ENCODE measurements at regions not wholly inside any gene's neighbourhood (a gene's known extent, or its start where the extent isn't known, plus 50 kb on each side); places are given as distances from the start of the nearest gene placed in this dataset.
A peak's percentile ranks its signal among the peaks of the same experiment; 100 is the strongest.

GRCh38 chr10:130792096-130792845, 519.2 kb downstream of the TCERG1L start:
- H3K18ac ChIP-seq (ENCODE audit: low read depth, low read length) = no peak overlapping the region
- H3K27me3 ChIP-seq (ENCODE audit: control insufficient read depth, insufficient read depth, low read length) = no peaks in the 10 kb centered on the region
- no peak overlapping the region for H2AK5ac ChIP-seq (ENCODE audit: low read depth, low read length)
- no TSS peak for BruUV-seq (replicated peaks)
- no peak overlapping the region for H2BK20ac ChIP-seq (ENCODE audit: low read depth, low read length)
- POLR2A ChIA-PET (ENCODE audit: unreplicated experiment) = no interaction called here
- H2AFZ ChIP-seq (replicated peaks; ENCODE audit: low read length, poor library complexity) = peak overlapping the region; percentile 11
- CTCF ChIA-PET = no interaction called here
- no peak overlapping the region for H2BK5ac ChIP-seq (ENCODE audit: low read depth, low read length, poor library complexity, severe bottlenecking)
- H4K91ac ChIP-seq (ENCODE audit: insufficient read depth, low read depth, low read length) = no peak overlapping the region
- no peak overlapping the region for H3K4ac ChIP-seq (ENCODE audit: low read depth, low read length)
- ATAC-seq (ENCODE audit: low read depth) (no peak), DNase-seq (no peak)
- in situ Hi-C loops (cut with MboI; ENCODE audit: low sequenced_read_pairs) = no loop called here
- dilution Hi-C loops (cut with HindIII; ENCODE audit: low sequenced_read_pairs, unreplicated experiment) = no loop called here
- H3K4me2 ChIP-seq (ENCODE audit: low read depth, low read length) = no peak overlapping the region
- H3K23ac ChIP-seq (ENCODE audit: low read depth, low read length) = no peak overlapping the region
- no peak overlapping the region for H3K56ac ChIP-seq (ENCODE audit: extremely low read depth, insufficient read depth, low read length)
- no peaks in the 10 kb centered on the region for H3K9me1 ChIP-seq (ENCODE audit: insufficient read depth, low read length)
- H4K8ac ChIP-seq (ENCODE audit: low read depth in 2 of 2, low read length in 2 of 2) = no peak overlapping the region
- no peak overlapping the region for H2BK15ac ChIP-seq (ENCODE audit: low read depth, low read length)
- H3K14ac ChIP-seq (replicated peaks; ENCODE audit: low read depth, low read length) = no peak overlapping the region
- H3K4me3 ChIP-seq (ENCODE audit: insufficient read depth, low read depth, low read length) = no peak overlapping the region
- H3K27ac ChIP-seq (ENCODE audit: insufficient read depth, low read length) = no peak overlapping the region
- no peaks in the 10 kb centered on the region for H3K36me3 ChIP-seq (ENCODE audit: control insufficient read depth, insufficient read depth, low read length)
- TF ChIP-seq RFX5 (IDR thresholded peaks at IDR 0.05; ENCODE audit: low read depth, low read length) (no peak), POLR2A (IDR thresholded peaks at IDR 0.05; ENCODE audit: low read depth, low read length) (no peak), CHD1 (IDR thresholded peaks at IDR 0.05; ENCODE audit: low read depth, low read length) (no peak), RAD21 (IDR thresholded peaks at IDR 0.05; ENCODE audit: low read length) (no peak), NFE2L2 (IDR thresholded peaks at IDR 0.05; ENCODE audit: low read depth, low read length) (no peak), FOS (IDR thresholded peaks at IDR 0.05; ENCODE audit: low read depth, low read length) (no peak), CEBPB (IDR thresholded peaks at IDR 0.05; ENCODE audit: low read depth, low read length) (no peak), RCOR1 (IDR thresholded peaks at IDR 0.05; ENCODE audit: insufficient replicate concordance, low read length) (no peak), MAZ (IDR thresholded peaks at IDR 0.05; ENCODE audit: borderline replicate concordance, low read depth, low read length) (no peak), SMC3 (IDR thresholded peaks at IDR 0.05; ENCODE audit: low read depth, low read length) (no peak), MAFK (IDR thresholded peaks at IDR 0.05; ENCODE audit: low read depth, low read length) (no peak), CTCF (conservative IDR thresholded peaks at IDR 0.05; ENCODE audit: low read depth, low read length) (no peak), BHLHE40 (IDR thresholded peaks at IDR 0.05; ENCODE audit: low read depth, low read length) (no peak), MXI1 (IDR thresholded peaks at IDR 0.05; ENCODE audit: borderline replicate concordance, low read depth, low read length) (no peak)
- TF ChIP-seq, protein P1, sequence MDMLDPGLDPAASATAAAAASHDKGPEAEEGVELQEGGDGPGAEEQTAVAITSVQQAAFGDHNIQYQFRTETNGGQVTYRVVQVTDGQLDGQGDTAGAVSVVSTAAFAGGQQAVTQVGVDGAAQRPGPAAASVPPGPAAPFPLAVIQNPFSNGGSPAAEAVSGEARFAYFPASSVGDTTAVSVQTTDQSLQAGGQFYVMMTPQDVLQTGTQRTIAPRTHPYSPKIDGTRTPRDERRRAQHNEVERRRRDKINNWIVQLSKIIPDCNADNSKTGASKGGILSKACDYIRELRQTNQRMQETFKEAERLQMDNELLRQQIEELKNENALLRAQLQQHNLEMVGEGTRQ (IDR thresholded peaks at IDR 0.05; ENCODE audit: low read depth, low read length) = no peak
- TF ChIP-seq, protein P2, sequence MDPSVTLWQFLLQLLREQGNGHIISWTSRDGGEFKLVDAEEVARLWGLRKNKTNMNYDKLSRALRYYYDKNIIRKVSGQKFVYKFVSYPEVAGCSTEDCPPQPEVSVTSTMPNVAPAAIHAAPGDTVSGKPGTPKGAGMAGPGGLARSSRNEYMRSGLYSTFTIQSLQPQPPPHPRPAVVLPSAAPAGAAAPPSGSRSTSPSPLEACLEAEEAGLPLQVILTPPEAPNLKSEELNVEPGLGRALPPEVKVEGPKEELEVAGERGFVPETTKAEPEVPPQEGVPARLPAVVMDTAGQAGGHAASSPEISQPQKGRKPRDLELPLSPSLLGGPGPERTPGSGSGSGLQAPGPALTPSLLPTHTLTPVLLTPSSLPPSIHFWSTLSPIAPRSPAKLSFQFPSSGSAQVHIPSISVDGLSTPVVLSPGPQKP (IDR thresholded peaks at IDR 0.05; ENCODE audit: borderline replicate concordance, low read depth, low read length) = no peak
- H3K4me1 ChIP-seq (ENCODE audit: control insufficient read depth, insufficient read depth, low read length) = no peaks in the 10 kb centered on the region
- H3K9ac ChIP-seq (ENCODE audit: low read depth, low read length) = no peak overlapping the region
- intact Hi-C loops (cut with micrococcal nuclease) = no loop called here
- no peak overlapping the region for H2AK9ac ChIP-seq (replicated peaks; ENCODE audit: low read depth, low read length, poor library complexity)
- H3K79me1 ChIP-seq (ENCODE audit: low read depth in 1 of 2, low read length in 2 of 2) = no peaks in the 10 kb centered on the region
- H2BK120ac ChIP-seq (ENCODE audit: low read depth, low read length) = no peak overlapping the region
- no peaks in the 10 kb centered on the region for H4K20me1 ChIP-seq (ENCODE audit: insufficient read depth, low read length)
- peaks cover 67% of the 10 kb centered on the region for H3K9me3 ChIP-seq (ENCODE audit: control insufficient read depth, insufficient read depth, low read length)
- H4K5ac ChIP-seq (ENCODE audit: low read depth, low read length) = no peak overlapping the region
- 77% methylated on average over 6 of the region's 15 CpGs; no CpG with 5 or more reads in 1 of the 2 experiments for WGBS, 2 experiments (ENCODE audit: extremely low coverage in 2 of 2, insufficient read length in 1 of 2)
